GM19035 (cell line): ENCODE measurements at regions not wholly inside any gene's neighbourhood (a gene's known extent, or its start where the extent isn't known, plus 50 kb on each side); places are given as distances from the start of the nearest gene placed in this dataset.
"Not testable (repeated sequence)": the region's sequence is repeated elsewhere in the genome, so short reads cannot be mapped to it uniquely, and the experiment has no call there.

Source experiments
- ATAC-seq: cut with Tn5 transposase; IDR thresholded peaks from one replicate; pipeline ENCODE4 v1.9.1; 2021; ENCODE audit not compliant: unreplicated experiment

DNA sequence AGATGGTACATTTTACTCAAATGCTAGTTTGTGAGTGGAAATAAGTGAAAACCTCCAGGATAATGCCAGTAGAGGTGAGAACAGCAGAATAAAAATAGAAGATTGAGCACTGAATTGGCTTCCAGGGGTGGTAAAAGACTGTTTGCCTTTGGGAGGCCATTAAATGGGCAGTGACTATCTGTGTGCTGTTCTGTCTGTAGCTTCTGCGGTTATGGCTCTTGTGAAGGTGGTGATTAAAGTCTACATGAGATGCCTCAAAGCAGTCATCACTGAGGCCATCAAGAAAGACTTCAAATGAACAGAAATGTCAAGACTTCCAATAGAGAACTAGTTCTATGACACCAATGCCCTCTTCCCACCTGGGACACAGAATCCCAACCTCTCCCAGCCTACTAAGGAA lies 108.8 kb downstream of the EFHB start:
- no peak for ATAC-seq

DNA sequence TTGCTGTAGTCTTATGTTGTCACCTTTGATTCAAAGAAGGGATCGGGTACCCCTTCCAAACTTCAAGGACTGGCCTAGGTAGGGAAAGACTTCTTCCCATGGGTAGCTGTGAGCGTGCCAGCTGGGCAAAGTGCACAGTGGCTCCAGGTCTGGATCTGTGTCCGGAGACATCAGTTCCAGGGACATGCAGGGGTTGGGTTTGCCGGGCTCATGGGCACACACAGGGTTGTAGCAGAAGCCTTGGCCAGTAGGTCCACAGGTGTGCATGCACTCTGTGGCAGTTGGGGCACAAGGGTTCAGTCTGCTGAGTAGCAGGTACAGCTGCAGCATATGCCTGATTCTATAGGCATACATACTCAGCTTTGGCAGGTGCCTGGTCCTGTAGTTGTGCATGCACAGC lies 111.2 kb downstream of the EFHB start:
- no peak for ATAC-seq

- no peak for ATAC-seq
Measured at GRCh38 chr3:19816631-19817030, 117.4 kb downstream of the EFHB start.

- no peak for ATAC-seq
Measured at GRCh38 chr3:19815805-19816204, 118.2 kb downstream of the EFHB start.

GRCh38 chr3:19813743-19814142 lies 120.3 kb downstream of the EFHB start:
- not testable (repeated sequence) for ATAC-seq

DNA sequence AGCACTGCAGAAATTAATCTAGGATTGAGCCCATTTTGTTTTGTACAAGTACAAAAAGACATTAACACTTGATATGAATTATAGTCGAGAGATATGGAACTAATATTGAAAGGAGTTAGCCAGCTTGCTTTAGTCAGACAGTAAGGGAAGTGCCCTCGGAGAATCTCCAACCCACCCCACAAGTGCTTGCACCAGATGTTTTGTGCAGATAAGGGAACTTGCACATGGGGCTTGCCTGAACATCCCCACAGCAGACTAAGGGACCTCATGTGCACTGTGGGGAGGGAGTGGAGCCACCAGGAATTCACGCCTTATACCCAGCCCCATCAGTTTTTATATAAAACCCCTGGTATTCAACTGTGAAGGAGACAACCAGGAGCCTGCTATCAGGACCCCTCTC lies 122.3 kb downstream of the EFHB start:
- no peak for ATAC-seq

DNA sequence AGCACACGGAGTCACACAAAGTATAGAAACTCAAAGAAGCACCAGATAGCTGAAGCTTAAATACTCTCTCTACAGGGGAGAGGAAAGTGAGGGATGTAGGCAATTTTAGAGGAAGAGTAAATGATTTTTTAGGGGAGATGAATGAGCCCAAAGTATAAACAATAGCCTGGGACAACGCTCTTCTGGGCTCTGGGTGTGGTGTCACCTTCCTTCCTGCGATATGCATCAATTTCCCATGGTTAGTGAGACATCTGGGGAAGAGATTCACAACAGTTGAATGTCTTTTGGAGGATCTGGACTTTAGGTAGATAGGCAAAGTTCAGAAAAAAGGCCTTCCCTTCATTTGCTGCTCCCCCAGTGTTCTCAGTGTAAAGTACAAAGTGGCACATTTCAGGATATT lies 125.2 kb downstream of the EFHB start:
- ATAC-seq: no peak

DNA sequence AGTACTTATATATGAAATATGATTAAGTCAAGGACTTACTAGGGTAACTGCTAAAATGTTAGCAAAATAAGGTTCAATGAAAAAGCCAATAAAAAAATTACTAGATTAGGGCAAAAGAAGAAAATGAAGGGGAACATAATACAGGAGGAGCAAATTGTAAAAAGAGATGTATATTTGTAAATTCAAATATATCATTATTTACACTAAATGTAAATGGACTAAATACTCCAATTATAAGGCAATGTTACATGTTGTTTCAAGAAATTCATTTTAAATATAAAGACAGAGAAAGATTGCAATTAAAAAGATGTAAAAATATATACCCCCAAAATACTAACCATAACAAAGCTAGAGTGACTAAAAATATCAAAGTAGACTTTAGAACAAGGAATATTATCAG lies 134.1 kb downstream of the EFHB start:
- ATAC-seq: no peak

- ATAC-seq: no peak
Measured at GRCh38 chr3:19799115-19799514, 134.9 kb downstream of the EFHB start.

GRCh38 chr3:19798324-19798723 lies 135.7 kb downstream of the EFHB start:
- no peak for ATAC-seq

DNA sequence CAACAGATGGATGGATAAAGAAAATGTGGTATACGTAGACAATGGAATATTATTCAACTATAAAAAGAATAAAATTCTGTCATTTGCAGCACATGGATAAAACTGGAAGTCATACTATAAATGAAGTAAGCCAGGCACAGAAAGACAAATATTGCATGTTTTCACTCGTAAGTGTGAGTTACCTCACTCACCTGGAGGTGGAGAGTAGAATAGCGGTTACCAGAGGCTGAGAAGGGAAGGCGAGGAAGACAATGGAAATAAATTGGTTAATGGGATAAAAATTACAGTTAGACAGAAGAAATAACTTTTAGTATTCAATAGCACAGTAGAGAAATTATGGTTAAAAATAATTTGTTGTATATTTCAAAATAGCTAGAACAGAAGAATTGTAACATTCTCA lies 141.6 kb downstream of the EFHB start:
- no peak for ATAC-seq

DNA sequence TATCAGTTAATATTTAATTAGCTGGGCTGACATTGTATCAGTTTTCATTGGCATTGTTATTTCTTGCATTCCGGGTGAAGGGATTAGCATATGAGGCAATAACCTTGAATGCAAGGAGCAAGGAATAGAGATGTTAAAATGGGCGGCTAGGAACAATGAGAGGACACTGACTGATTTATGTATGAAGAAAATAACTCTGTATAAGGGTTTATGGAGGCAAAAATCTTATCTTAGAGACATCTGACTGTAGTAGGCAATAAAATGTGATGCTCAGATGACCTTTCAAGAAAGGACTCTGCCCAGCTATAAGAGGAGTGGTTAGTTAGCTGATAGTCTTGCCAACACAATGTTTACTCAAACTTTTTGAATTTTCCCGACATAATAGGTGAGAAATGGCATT lies 158.3 kb downstream of the EFHB start:
- no peak for ATAC-seq

DNA sequence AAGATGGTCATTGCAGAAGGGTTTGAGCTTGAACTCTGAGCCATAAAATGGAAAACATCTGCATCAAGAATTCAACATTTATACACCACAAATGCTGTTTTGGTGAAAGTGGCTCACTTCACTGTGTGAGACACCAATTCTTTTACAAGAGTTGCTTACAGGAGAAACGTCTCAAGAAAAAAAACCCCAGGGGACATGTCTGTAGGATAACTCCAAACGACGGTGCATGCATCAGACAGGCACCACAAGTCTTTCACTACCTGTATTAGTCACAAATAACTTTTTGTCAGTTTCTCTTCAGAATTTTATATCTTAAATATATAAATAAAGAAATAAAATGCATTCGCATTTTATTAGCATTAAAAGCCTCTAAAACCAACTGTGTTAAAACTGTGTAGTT lies 164.3 kb downstream of the EFHB start:
- no peak for ATAC-seq

GRCh38 chr3:19765954-19766353 lies 168.1 kb downstream of the EFHB start:
- no peak for ATAC-seq

GRCh38 chr3:19757773-19758172 lies 176.2 kb downstream of the EFHB start:
- no peak for ATAC-seq

DNA sequence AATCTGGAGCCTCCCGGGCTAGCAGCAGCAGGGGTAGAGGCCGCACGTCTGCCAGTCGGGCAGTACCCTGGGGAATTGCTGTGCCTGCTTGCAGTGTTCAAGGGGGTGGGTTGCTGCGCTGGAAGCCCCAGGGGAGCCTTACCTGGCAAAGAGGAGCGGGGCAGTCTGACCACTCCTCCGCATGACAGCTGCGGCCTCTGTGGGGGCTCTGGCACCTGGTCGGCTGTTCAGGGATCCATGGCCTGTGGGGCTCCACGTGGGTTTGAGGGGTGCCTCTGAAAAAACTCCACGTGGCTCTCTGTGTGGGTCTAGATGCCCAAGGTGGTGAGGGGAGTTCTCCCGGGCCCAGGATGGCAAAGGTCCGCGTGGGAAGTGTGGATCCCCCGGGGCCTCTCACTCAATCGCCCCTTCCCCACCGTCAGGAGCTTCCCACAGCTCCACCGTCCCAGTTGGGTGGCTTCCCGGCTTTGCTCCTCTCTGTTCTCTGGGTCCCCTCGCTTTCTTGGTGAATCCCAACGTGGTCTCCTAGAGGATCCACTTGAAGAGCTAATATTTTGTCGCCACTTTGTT lies 184.5 kb downstream of the EFHB start:
- no peak for ATAC-seq

- no peak for ATAC-seq
Measured at GRCh38 chr3:19748782-19749447, 185.1 kb downstream of the EFHB start.

DNA sequence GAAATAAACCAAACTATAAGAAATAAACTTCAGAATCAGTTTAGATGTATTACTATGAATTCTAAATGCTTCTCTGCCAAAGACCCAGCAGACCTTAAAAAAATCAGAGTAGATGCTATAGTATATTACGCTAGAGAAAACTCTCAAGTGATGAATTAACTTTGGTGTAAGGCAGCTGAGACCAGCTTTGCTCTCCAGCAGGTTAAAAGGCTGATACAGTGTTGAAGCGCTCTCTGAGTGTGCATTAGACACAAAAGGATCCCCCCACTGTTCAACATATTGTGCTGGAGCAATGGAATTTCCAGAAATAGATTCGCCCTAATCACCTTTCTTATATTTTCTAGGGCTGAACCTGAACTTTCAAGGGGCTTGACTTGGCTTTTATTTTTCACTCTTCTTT lies 190.0 kb downstream of the EFHB start:
- no peak for ATAC-seq

- ATAC-seq: no peak
Measured at GRCh38 chr3:19742935-19743334, 191.1 kb downstream of the EFHB start.

- ATAC-seq: no peak
Measured at GRCh38 chr3:19739504-19739903, 194.5 kb downstream of the EFHB start.

DNA sequence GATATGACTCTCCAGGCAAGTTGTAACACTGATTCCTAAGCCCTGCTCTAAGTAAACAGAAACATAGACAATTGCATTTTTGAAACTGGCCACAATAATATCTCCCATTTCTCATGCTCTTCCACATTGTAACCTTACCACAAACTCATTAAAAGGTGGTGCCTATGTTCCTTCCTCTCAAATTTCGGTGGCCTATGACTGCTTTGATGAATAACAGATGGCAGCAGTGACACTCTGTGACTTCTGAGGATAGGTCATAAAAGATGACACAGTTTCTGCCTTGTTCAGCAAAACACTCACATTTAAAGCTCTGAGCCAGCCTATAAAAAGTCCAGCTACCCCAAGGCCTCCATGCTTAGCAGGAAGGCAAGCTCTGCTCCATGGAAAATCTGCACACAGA lies 195.2 kb downstream of the EFHB start:
- no peak for ATAC-seq

DNA sequence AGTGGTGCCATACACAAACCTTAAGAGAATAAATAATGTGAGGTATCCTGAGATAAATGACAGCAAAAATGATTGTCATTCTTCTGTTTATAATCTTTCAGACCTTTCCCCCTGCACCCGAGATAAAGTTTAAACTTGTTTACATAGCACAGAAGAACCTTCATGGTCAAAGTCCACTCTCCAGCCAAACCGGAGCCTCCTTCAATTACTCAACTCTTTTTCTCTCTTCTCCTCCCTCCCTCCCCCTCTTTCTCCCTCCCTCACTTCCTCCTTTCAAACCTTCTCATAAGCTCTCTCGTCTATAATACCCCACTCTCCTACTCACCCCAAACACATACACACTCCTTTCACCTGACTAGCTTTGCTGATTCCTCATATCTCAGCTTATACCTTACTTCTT lies 198.9 kb downstream of the EFHB start:
- no peak for ATAC-seq

DNA sequence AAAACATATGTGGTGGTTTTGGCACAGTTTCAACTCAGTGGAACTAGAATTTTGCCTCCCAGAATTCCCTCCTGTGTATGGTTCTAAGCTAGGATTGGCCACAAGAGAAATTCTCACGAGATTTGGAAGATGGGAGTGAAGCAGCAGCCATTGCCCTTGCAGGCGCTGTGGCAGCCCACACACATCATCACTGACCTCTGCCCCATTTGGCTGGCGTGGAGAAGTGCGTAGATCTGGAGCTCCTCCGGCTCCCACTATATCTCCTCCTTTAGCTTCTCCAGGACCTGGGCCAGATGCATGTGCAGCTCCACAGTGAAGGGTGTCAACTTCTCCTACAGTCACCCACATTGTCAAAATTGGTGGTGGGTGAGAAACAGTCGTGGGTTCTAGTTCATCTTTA lies 199.6 kb downstream of the EFHB start:
- ATAC-seq: no peak
